Activated CD8-positive, alpha-beta memory T cell treated with anti-CD3 and anti-CD28 coated beads for 36 hours (primary cell): ENCODE measurements at regions not wholly inside any gene's neighbourhood (a gene's known extent, or its start where the extent isn't known, plus 50 kb on each side); places are given as distances from the start of the nearest gene placed in this dataset.

Experiments used
- CTCF ChIA-PET: fragments of 350-600 bp; sonication (Branson Sonifier 250); formaldehyde crosslinking; loops from one replicate; lab custom pipeline; 2021; ENCODE audit warnings: antibody characterized with exemption; lab: Charles Lee
- POLR2A ChIA-PET: fragments of 350-600 bp; sonication (Branson Sonifier 250); formaldehyde crosslinking; loops from one replicate; lab custom pipeline; 2021; ENCODE audit warnings: antibody characterized with exemption; lab: Charles Lee

DNA sequence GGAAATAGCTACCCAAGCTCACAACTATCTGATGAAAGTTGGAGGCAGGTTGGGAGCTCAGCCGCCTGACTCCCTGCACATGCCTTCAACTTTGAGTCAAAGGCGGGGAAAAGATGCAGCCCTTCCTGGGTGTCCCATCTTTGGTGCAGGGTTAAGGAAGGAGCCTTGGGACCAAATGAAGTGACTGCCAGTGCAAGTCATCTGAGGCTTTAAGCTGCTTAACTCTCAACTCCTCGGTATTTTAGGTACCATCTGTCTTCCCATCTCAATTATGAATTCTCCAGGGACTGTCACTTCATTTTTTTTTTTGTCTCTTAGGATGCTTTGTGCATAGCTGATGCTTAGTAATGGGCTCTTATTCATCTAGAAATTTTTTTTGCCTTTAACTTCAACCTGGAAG lies 408.8 kb upstream of the C2CD4B start:
- POLR2A ChIA-PET = no interaction called here
- CTCF ChIA-PET = no interaction called here

DNA sequence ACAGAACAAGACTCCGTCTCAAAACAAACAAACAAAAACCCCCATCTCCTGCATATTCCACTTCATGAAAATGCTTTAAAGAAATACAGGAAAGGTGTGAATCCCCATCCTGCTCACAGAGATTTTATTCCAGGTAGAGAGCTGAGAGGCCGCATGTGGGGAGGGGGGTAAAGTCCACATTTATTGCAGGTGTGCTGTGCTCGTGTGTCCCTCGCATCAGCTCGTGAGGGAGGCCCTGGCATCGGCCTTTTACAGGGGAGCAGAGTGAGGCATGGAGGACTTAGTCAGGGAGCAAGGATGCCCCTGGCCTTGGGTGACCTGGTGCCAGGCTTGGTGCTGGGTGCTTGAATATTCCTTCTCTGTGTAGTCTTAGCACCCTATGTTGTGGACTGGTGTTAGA lies 413.5 kb upstream of the C2CD4B start:
- POLR2A ChIA-PET = no interaction called here
- CTCF ChIA-PET = no interaction called here

GRCh38 chr15:62578960-62579359 lies 413.9 kb upstream of the C2CD4B start:
- CTCF ChIA-PET = no interaction called here
- POLR2A ChIA-PET = no interaction called here

- ChIA-PET CTCF (no interaction called here), POLR2A (no interaction called here)
Observed at GRCh38 chr15:62579842-62580241, 414.8 kb upstream of the C2CD4B start.

DNA sequence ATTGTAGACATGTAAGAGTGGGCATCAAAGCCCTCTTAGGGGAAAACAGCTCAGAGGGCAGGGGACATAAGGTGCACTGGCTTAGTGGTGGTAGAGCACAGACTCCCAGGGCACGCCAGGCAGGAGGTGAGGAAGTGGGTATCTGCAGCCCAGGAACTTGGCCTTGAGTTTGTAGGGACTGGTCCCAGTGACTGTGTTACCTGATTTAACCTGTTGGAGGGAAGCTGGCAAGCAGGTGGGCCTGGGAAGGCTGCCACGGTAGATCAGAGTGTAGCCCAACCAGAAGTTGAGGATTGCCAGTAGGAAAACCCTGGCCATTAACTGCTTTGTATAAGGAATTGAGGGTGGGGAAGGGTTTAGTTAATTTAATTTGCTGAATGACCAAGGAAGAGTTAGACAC lies 417.5 kb upstream of the C2CD4B start:
- CTCF ChIA-PET = no interaction called here
- POLR2A ChIA-PET = no interaction called here

GRCh38 chr15:62584301-62585235 lies 419.5 kb upstream of the C2CD4B start:
- POLR2A ChIA-PET = no interaction called here
- CTCF ChIA-PET = no interaction called here

DNA sequence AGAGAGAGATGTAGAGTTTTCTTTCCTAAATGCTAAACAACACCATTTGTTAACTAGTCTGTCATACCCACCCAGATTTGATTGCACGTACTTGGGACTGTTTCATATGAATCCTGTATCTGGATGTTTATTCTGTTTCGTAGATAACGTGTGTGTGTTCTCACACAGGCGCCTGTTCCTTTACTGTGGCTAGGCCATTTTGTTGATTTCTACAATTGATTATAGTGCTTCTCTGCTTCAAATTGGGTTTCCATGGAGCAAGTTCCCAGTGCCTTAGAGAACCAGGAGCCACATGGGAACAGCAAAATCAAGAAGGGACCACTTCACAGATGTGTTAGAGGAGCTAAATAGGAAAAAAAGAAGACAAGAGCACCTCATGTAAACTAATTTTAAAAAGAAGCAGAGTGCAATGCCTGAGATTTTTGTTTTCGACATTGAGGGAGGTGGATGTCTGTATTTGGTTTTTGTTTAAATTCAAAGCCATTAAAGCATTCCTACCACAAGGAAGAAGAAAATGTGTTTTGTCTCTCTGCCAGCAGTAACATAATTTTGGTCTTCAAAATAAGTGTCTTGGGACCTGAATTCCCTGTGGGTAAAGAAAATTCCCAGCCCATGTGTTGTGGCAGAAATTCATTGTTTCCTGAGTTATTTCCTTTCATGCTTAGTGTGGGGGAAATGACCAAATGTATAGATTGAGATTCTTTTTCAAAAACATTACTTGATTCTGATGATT lies 424.0 kb upstream of the C2CD4B start:
- POLR2A ChIA-PET = no interaction called here
- CTCF ChIA-PET = no interaction called here

DNA sequence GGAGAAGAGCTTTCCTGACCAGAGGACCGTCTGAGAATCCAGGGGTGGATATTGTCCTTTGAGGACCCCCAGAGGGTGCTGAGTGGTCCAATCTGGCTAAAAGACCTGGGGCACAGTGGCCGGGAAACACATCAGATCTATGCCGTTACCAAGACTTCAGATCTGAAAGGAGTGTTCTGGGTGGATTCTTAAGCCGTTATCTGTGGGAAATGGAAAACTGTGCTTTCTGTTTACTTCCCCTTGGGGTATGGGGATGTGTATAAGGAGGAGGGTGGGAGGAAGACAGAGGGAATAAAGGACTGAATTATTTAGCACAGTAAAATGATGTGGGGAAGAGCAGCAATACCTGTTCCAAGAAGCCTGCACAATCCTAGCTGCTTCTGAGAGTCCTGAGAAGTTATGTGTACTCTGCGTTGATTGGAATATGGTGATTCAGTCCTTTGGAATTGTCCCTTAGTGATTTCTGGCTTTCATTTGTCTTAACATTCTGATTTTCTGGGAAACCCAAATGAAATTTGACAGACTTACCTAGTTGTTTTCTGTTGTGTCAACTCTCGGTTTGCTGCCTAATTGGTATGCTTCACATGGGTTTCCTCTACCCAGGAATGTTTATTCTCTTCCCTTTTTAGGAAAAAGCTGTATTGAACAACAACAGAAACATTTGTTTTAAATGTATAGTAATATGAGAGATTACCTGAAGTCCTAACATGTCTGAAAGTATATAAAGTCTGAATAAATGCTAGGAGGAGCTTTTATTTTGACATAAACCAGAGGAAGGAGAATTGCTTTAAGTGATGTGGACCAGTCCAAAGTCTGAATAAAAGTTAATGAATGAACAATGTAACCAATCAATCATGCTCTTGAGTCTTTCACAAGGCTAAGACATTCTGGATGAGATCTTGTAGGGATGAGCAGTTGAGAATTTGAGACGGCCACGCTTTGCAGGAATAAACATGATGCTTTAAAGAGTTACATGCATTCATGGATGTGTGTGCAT lies 427.1 kb upstream of the C2CD4B start:
- POLR2A ChIA-PET = no interaction called here
- CTCF ChIA-PET = no interaction called here

GRCh38 chr15:62592920-62593319 lies 427.8 kb upstream of the C2CD4B start:
- POLR2A ChIA-PET = no interaction called here
- CTCF ChIA-PET = no interaction called here

- ChIA-PET CTCF (no interaction called here), POLR2A (no interaction called here)
Observed at GRCh38 chr15:62593681-62594399, 428.8 kb upstream of the C2CD4B start.

- POLR2A ChIA-PET = no interaction called here
Observed at GRCh38 chr15:62598217-62598616, 433.1 kb upstream of the C2CD4B start.

GRCh38 chr15:62599791-62600777 lies 435.0 kb upstream of the C2CD4B start:
- ChIA-PET POLR2A (no interaction called here), CTCF (no interaction called here)

More at GRCh38 chr15:62598217-62598616, 433.1 kb upstream of the C2CD4B start:
- CTCF ChIA-PET = no interaction called here

- ChIA-PET POLR2A (no interaction called here), CTCF (interaction anchor here (0.7 kb wide), 1 partner anchor 35 kb away, joined by 3 read pairs; no protein-coding TSS in a partner anchor)
Observed at GRCh38 chr15:62601777-62602545, 436.9 kb upstream of the C2CD4B start.

DNA sequence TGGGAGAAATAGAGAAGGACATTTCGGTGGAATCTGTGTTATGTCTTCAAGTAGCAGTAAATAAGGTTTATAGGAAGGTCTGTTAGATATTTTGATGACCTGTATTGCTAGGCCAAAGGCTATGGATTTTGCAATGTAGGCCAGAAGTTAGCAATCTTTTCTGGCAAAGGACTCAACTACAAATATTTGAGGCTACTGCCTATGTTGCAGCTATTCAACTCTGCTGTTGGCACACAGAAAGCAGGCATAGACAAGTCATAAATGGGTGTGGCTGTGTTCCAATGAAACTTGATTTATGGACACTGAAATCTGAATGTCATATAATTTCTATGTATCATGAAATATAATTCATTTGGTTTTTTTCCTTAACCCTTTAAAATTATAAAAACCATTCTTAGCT lies 438.7 kb upstream of the C2CD4B start:
- CTCF ChIA-PET = interaction anchor here (0.7 kb wide), 1 partner anchor 89 kb away, joined by 4 read pairs; no protein-coding TSS in a partner anchor

GRCh38 chr15:62605282-62605681 lies 437.3 kb upstream of the TPM1 start:
- CTCF ChIA-PET = no interaction called here
- POLR2A ChIA-PET = no interaction called here

More for the DNA sequence above, 438.7 kb upstream of the C2CD4B start:
- POLR2A ChIA-PET = interaction anchor here (0.7 kb wide), 1 partner anchor 57 kb away, joined by 4 read pairs; no protein-coding TSS in a partner anchor

GRCh38 chr15:62606376-62607113 lies 436.0 kb upstream of the TPM1 start:
- ChIA-PET POLR2A (no interaction called here), CTCF (no interaction called here)
